SK-N-MC (cell line): ENCODE measurements at regions not wholly inside any gene's neighbourhood (a gene's known extent, or its start where the extent isn't known, plus 50 kb on each side); places are given as distances from the start of the nearest gene placed in this dataset.

Experiments
- DNase-seq: peaks from one replicate; pipeline ENCODE4 v3.0.0-alpha.2; 2011; ENCODE audit warnings: low read depth, low spot score
- H3K27ac ChIP-seq: fragments of 200-600 bp; sonication (generic); 2 replicates; pipeline ENCODE4 v1.5.1; 2016; ENCODE audit warnings: mixed run types
- H3K36me3 ChIP-seq: fragments of 200-600 bp; sonication (generic); 2 replicates; pipeline ENCODE4 v1.6.1; 2017; ENCODE audit warnings: antibody characterized with exemption, low read length, mixed read lengths; ENCODE audit not compliant: insufficient read depth
- H3K4me3 ChIP-seq: fragments of 200-600 bp; sonication (generic); 2 replicates; pipeline ENCODE4 v1.5.1; 2016
- H3K9ac ChIP-seq: fragments of 200-600 bp; sonication (generic); 2 replicates; pipeline ENCODE4 v1.8.0; 2017; ENCODE audit warnings: mixed run types, mixed read lengths; ENCODE audit not compliant: insufficient read length
- H3K9me3 ChIP-seq: fragments of 200-600 bp; sonication (generic); 2 replicates; pipeline ENCODE4 v1.6.1; 2017; ENCODE audit warnings: low read depth, mild to moderate bottlenecking, antibody characterized with exemption, low read length, moderate library complexity, mixed read lengths
- EZH2 ChIP-seq: fragments of 200-600 bp; sonication (generic); IDR thresholded peaks from one replicate; pipeline ENCODE4 v1.6.1; 2017; ENCODE audit warnings: antibody characterized with exemption
- FOXP2 ChIP-seq: optimal IDR thresholded peaks from 2 replicates; pipeline ENCODE3; 2011; ENCODE audit warnings: mild to moderate bottlenecking, moderate library complexity; ENCODE audit not compliant: insufficient read depth; ENCODE audit errors: extremely low read length, control extremely low read depth
- POLR2AphosphoS5 ChIP-seq: IDR thresholded peaks from 2 replicates; pipeline ENCODE4 v1.6.1; 2012; ENCODE audit warnings: mild to moderate bottlenecking, low read depth, low read length, borderline replicate concordance

DNA sequence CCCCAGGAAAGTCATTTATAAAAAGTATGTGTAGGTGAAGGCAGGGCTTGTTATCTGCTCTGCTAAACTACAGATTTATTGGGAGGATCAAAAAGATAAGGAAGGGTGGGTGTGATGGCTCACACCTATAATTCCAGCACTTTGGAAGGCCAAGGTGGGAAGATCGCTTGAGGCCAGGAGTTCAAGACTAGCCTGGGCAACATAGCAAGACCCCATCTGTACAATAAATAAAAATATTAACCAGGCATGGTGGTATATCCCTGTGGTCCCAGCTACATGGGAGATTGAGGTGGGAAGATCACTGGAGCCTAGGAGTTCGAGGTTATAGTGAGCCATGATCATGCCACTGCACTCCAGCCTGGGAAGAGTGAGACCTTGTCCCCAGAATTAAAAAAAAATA is 86.4 kb downstream of the NENF start:
- Histone ChIP-seq H3K4me3 (no peak overlapping the region), H3K9ac (no peak overlapping the region), H3K36me3 (no peaks in the 10 kb centered on the region), H3K27ac (no peak overlapping the region), H3K9me3 (no peaks in the 10 kb centered on the region)
- TF ChIP-seq POLR2AphosphoS5, result no peak
- no peak for TF ChIP-seq EZH2
- TF ChIP-seq FOXP2, result no peak
- no peak for DNase-seq

DNA sequence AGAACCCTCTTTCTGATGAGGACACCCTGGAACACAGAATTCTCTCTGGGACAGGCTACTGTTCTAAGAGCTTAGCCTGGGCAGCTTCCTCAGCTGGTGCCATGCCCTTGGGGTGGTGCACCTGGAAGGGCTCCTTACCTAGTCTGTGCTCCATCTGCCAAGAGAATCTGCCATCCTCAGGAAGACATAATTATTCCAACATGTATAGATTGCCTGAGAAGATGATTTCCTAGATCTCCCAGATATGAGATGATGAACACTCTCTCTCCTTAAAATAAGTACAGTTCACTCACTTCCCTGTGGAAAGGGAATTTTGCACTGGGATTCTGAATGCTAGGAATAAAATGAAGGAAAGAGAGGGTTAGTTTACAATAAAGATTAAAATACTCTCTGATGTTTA is 87.6 kb downstream of the NENF start:
- no peak for DNase-seq

DNA sequence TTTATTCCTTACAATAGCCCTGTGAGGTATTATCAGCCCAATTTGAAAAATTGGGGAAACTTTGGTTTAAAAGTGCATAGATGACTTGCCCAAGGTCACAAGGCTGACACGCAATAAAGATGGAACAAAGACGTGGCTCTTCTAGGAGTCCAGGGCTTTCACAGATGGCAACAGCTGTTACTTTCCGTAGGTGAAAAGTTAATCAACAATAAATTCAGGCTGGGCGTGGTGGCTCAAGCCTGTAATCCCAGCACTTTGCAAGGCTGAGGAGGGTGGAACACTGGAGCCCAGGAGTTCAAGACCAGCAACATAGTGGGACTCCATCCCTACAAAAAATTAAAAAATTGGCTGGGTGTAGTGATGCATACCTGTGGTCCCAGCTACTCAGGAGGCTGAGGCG is 87.8 kb upstream of the ATF3 start:
- no peak for DNase-seq
- H3K9me3 ChIP-seq, result no peaks in the 10 kb centered on the region

More for the DNA sequence above, 87.6 kb downstream of the NENF start:
- Histone ChIP-seq H3K9ac (no peak overlapping the region), H3K27ac (no peak overlapping the region), H3K36me3 (no peaks in the 10 kb centered on the region), H3K9me3 (no peaks in the 10 kb centered on the region), H3K4me3 (no peak overlapping the region)
- no peak for TF ChIP-seq FOXP2
- no peak for TF ChIP-seq EZH2
- TF ChIP-seq POLR2AphosphoS5, result no peak

DNA sequence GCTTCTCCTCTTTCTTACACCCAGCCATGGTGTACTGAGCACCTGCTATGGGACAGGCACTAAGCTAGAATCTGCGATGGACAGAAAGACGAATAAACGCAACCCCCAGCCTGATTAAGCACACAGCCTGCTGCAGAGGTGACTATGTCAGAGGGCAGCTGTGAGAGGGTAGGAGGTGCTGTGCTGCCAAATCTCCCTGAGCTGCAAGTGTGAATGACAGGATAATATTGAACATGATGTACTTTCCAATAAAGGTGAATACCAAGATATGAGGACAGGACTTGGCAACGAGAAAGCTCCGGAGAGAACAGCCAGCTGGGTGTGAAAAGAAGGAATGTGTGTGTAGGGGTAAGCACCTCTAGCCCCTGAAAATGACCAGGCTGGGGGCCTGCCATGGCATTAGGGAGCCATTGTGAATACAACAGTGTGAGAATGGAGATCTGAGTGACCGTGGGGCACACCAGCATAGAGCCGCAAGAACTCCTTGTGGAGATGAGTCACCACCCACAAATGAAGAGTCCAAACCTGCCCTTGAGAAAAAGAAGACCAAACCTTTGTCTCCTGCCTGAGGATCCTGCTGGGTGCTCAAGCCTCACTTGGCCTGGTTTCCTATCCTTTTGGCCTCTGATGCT is 83.0 kb upstream of the ATF3 start:
- H3K36me3 ChIP-seq, result no peaks in the 10 kb centered on the region
- no peak for DNase-seq
- no peaks in the 10 kb centered on the region for H3K9me3 ChIP-seq
- no peak for TF ChIP-seq FOXP2
- no peak for TF ChIP-seq EZH2
- no peak for TF ChIP-seq POLR2AphosphoS5
- no peak overlapping the region for H3K27ac ChIP-seq
- H3K9ac ChIP-seq, result no peak overlapping the region
- no peak overlapping the region for H3K4me3 ChIP-seq

More for the DNA sequence above, 87.8 kb upstream of the ATF3 start:
- no peak overlapping the region for H3K27ac ChIP-seq
- TF ChIP-seq EZH2, result no peak
- no peak for TF ChIP-seq FOXP2
- H3K36me3 ChIP-seq, result no peaks in the 10 kb centered on the region
- H3K4me3 ChIP-seq, result no peak overlapping the region
- no peak overlapping the region for H3K9ac ChIP-seq

DNA sequence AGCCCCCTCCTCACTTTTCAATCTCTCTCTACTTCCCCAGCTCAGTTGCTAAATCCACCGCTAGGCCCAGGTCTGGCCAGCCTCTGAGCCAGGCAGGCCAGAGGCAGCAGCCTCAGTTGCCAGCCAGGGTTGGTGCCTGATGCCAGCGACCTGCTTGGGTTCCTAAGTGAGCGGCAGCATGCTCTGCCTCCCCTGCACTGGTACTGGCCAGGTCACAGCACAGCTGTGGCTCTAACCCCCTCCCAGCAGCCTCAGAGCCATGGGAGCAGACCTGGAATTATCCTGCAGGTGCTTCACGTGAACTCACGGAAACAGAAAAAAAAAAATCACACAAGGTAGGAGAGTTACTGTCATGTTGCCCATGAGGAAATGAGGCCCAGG is 82.5 kb upstream of the ATF3 start:
- DNase-seq, result no peak
- no peak for TF ChIP-seq FOXP2
- TF ChIP-seq EZH2, result no peak
- no peak for TF ChIP-seq POLR2AphosphoS5
- H3K9ac ChIP-seq, result no peak overlapping the region
- no peaks in the 10 kb centered on the region for H3K9me3 ChIP-seq
- H3K36me3 ChIP-seq, result no peaks in the 10 kb centered on the region
- H3K4me3 ChIP-seq, result no peak overlapping the region
- no peak overlapping the region for H3K27ac ChIP-seq

DNA sequence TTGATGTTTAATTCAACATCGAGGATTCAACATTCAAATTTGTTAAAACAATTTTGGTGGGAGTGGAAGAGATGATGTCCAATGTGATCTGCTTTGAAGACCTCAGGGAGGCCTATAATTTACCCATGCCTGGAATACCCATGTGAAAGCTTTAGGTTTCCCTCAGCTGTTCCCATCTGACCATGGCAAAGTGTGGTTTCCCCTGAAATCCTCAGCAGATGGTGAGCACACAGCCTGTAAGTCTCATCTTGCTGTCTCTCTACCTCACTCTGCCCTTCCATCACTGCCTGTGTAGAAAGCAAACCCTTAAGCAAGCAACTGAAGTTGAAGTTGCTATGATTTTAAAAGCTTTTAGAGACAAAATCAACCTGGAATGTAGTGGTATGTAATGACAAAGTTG is 80.1 kb upstream of the ATF3 start:
- Histone ChIP-seq H3K4me3 (no peak overlapping the region), H3K36me3 (no peaks in the 10 kb centered on the region), H3K9me3 (no peaks in the 10 kb centered on the region), H3K9ac (no peak overlapping the region), H3K27ac (no peak overlapping the region)
- TF ChIP-seq POLR2AphosphoS5, result no peak
- no peak for TF ChIP-seq EZH2
- no peak for DNase-seq

DNA sequence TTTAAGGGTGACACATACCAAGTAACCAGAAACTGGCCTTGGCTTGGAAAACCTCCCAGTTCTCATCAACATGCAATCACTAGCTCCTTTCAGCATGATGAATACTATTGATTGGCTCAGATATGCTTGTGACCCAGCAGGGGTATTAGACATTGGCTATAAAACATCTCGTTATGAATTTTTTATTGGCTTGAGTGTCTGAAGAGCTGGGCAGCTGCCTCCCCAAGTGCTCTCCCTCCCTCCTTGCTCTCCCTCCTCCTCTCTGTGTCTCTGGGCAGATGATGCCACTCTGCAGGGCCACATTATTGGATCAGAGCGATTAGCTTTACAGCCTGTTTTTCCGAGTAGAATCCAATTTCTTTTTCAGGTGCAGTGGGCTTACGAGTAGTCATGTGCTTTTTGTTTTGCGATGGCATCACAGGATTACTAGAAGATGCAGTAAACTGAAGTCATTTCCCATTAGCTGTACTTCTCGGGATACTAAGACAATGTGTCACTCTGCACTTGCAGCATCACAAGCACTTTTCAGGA is 79.3 kb upstream of the ATF3 start:
- H3K36me3 ChIP-seq, result no peaks in the 10 kb centered on the region
- H3K9ac ChIP-seq, result no peak overlapping the region
- H3K27ac ChIP-seq, result no peak overlapping the region
- no peak overlapping the region for H3K4me3 ChIP-seq
- TF ChIP-seq POLR2AphosphoS5 (no peak), EZH2 (no peak), FOXP2 (no peak)
- DNase-seq, result no peak
- no peaks in the 10 kb centered on the region for H3K9me3 ChIP-seq

DNA sequence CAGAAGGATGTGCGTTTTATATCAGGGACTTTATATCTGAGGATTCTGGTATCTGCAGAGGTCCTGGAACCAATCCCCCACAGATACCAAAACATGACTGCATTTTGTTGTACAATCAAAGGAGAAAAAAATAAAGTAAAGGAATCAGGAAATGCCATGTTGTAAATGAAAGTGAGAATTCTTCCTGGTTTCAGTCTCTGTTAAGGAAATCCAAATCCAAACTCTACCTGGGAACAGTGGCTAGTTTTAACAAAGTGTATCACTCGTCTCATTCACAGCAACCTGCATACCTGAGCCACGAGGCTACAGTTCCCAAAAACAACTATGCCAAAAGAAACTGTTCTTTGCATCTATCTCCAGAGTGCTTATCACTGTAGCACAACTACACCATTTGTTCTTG is 77.3 kb upstream of the ATF3 start:
- Histone ChIP-seq H3K4me3 (no peak overlapping the region), H3K36me3 (no peaks in the 10 kb centered on the region), H3K9ac (no peak overlapping the region), H3K9me3 (no peaks in the 10 kb centered on the region), H3K27ac (no peak overlapping the region)
- TF ChIP-seq EZH2 (no peak), FOXP2 (no peak), POLR2AphosphoS5 (no peak)
- no peak for DNase-seq

DNA sequence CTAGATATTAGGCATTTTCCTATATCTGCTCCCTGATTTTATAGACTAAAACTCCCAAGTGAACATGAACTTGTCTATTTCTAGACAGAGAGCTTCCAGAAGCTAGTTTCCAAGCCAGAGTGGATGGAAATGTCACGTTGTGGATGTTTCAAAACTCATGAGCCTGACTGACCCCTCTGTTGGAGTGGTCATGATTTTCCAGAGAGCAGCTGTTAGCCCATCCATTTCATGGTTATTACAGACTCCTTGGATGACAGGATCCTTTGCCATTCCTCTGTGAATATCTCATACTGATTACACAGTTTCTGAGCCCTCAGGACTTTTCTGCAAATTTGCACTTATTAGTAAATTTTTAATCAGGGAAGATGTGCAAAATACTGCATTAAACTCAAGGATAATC is 76.8 kb upstream of the ATF3 start:
- Histone ChIP-seq H3K4me3 (no peak overlapping the region), H3K27ac (no peak overlapping the region), H3K9me3 (no peaks in the 10 kb centered on the region), H3K9ac (no peak overlapping the region), H3K36me3 (no peaks in the 10 kb centered on the region)
- TF ChIP-seq EZH2 (no peak), POLR2AphosphoS5 (no peak), FOXP2 (no peak)
- DNase-seq, result no peak
